ENCODE measurements at regions not wholly inside any gene's neighbourhood (a gene's known extent, or its start where the extent isn't known, plus 50 kb on each side); places are given as distances from the start of the nearest gene placed in this dataset.

DNA sequence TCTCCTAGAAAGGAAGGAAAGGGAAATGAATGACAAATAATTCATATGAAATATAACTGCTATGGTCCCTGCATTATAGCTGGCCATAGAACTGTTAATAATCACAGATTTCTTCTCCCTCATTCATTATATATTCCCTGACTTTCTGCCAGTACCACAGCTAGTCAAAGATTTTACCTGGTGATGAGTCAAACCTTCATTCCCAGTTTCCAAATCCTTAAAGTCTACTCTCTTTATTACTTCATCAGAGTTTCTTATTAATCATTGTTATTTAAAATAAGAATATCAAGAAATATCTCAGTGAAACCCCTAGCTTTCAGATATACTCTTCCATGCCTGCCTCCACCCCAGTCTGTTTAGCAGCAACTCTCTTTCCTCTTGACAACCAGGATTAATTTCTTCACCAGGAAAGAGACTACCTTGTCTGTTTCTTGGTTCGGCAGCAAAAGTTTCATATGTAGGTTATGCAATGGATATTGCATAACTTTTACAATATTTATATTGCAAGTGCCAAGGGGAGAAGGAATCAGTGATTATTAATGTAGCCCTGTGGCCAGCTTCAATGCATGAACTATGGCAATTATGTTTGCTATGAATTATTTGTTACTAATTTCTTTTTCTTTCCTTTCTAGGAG is 533.8 kb downstream of the FBXO15 start:
- DNase-seq (ENCODE audit: low spot score) = no peak
- TF ChIP-seq, protein P1, sequence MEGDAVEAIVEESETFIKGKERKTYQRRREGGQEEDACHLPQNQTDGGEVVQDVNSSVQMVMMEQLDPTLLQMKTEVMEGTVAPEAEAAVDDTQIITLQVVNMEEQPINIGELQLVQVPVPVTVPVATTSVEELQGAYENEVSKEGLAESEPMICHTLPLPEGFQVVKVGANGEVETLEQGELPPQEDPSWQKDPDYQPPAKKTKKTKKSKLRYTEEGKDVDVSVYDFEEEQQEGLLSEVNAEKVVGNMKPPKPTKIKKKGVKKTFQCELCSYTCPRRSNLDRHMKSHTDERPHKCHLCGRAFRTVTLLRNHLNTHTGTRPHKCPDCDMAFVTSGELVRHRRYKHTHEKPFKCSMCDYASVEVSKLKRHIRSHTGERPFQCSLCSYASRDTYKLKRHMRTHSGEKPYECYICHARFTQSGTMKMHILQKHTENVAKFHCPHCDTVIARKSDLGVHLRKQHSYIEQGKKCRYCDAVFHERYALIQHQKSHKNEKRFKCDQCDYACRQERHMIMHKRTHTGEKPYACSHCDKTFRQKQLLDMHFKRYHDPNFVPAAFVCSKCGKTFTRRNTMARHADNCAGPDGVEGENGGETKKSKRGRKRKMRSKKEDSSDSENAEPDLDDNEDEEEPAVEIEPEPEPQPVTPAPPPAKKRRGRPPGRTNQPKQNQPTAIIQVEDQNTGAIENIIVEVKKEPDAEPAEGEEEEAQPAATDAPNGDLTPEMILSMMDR (IDR thresholded peaks at IDR 0.05) = no peak
- Mint-ChIP-seq H3K36me3 (ENCODE audit: low read depth) (no peaks in the 10 kb centered on the region), H3K4me3 (ENCODE audit: unreplicated experiment) (no peak overlapping the region), H3K27ac (ENCODE audit: unreplicated experiment) (no peak overlapping the region), H3K9me3 (ENCODE audit: low read depth) (peaks cover 3% of the 10 kb centered on the region), H3K27me3 (ENCODE audit: low read depth) (peaks cover 1% of the 10 kb centered on the region), H3K4me1 (ENCODE audit: low read depth) (no peaks in the 10 kb centered on the region)

GRCh38 chr18:73597832-73598615 is 549.6 kb downstream of the FBXO15 start:
- no peaks in the 10 kb centered on the region for H3K4me1 Mint-ChIP-seq (ENCODE audit: low read depth)
- H3K27ac Mint-ChIP-seq (ENCODE audit: unreplicated experiment) = no peak overlapping the region
- TF ChIP-seq, protein P1 (IDR thresholded peaks at IDR 0.05) = no peak
- no peaks in the 10 kb centered on the region for H3K36me3 Mint-ChIP-seq (ENCODE audit: low read depth)
- no peak overlapping the region for H3K4me3 Mint-ChIP-seq (ENCODE audit: unreplicated experiment)
- no peaks in the 10 kb centered on the region for H3K27me3 Mint-ChIP-seq (ENCODE audit: low read depth)
- peaks cover 2% of the 10 kb centered on the region for H3K9me3 Mint-ChIP-seq (ENCODE audit: low read depth)
- DNase-seq (ENCODE audit: low spot score) = no peak

DNA sequence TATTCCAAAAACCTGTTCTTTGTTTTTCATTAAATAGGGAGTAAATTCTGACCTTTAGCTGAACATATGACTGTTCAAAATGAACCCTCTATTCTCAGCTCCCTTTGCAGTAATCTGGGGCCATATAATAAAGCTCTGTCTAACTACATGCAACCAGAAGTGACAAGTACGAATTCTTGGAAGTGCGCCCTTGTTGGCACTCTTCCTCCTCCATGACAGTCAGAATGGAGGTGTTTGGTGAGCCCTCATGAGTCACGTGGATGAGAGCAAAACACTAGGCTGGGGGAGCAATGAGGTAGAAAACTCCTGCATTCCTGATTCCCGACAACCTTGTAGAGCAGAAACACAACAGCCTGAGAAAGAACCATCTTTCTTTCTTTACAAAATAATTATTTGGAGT is 552.9 kb downstream of the FBXO15 start:
- Mint-ChIP-seq H3K36me3 (ENCODE audit: low read depth) (no peaks in the 10 kb centered on the region), H3K4me3 (ENCODE audit: unreplicated experiment) (no peak overlapping the region), H3K9me3 (ENCODE audit: low read depth) (peaks cover 2% of the 10 kb centered on the region), H3K27me3 (ENCODE audit: low read depth) (peaks cover 2% of the 10 kb centered on the region), H3K27ac (ENCODE audit: unreplicated experiment) (no peak overlapping the region), H3K4me1 (ENCODE audit: low read depth) (no peaks in the 10 kb centered on the region)
- DNase-seq (ENCODE audit: low spot score) = no peak
- TF ChIP-seq, protein P1 (IDR thresholded peaks at IDR 0.05) = no peak

GRCh38 chr18:73593207-73593606 is 554.4 kb downstream of the FBXO15 start:
- peaks cover 2% of the 10 kb centered on the region for H3K27me3 Mint-ChIP-seq (ENCODE audit: low read depth)
- H3K36me3 Mint-ChIP-seq (ENCODE audit: low read depth) = no peaks in the 10 kb centered on the region
- no peak overlapping the region for H3K4me3 Mint-ChIP-seq (ENCODE audit: unreplicated experiment)
- peaks cover 2% of the 10 kb centered on the region for H3K9me3 Mint-ChIP-seq (ENCODE audit: low read depth)
- H3K27ac Mint-ChIP-seq (ENCODE audit: unreplicated experiment) = no peak overlapping the region
- H3K4me1 Mint-ChIP-seq (ENCODE audit: low read depth) = no peaks in the 10 kb centered on the region
- TF ChIP-seq, protein P1 (IDR thresholded peaks at IDR 0.05) = no peak
- no peak for DNase-seq (ENCODE audit: low spot score)

GRCh38 chr18:73590950-73591349 is 556.7 kb downstream of the FBXO15 start:
- Mint-ChIP-seq H3K4me3 (ENCODE audit: unreplicated experiment) (no peak overlapping the region), H3K36me3 (ENCODE audit: low read depth) (no peaks in the 10 kb centered on the region), H3K4me1 (ENCODE audit: low read depth) (no peaks in the 10 kb centered on the region), H3K27ac (ENCODE audit: unreplicated experiment) (no peak overlapping the region), H3K27me3 (ENCODE audit: low read depth) (peaks cover 2% of the 10 kb centered on the region), H3K9me3 (ENCODE audit: low read depth) (no peaks in the 10 kb centered on the region)
- DNase-seq (ENCODE audit: low spot score) = no peak
- TF ChIP-seq, protein P1 (IDR thresholded peaks at IDR 0.05) = no peak
